Hepatocyte (in vitro differentiated cells): ENCODE measurements at regions not wholly inside any gene's neighbourhood (a gene's known extent, or its start where the extent isn't known, plus 50 kb on each side); places are given as distances from the start of the nearest gene placed in this dataset.
"Not testable (repeated sequence)": the region's sequence is repeated elsewhere in the genome, so short reads cannot be mapped to it uniquely, and the experiment has no call there.

Source experiments
- DNase-seq: peaks from one replicate; pipeline ENCODE4 v3.0.0-alpha.2; 2016; ENCODE audit warnings: low spot score
- H2AFZ ChIP-seq: fragments of 200-600 bp; sonication (generic); 2 replicates; pipeline ENCODE4 v1.6.0; 2016; ENCODE audit warnings: antibody characterized with exemption, mild to moderate bottlenecking
- H3K27ac ChIP-seq: fragments of 200-600 bp; sonication (generic); 2 replicates; pipeline ENCODE4 v1.5.1; 2016; ENCODE audit warnings: mild to moderate bottlenecking
- H3K27me3 ChIP-seq: fragments of 200-600 bp; sonication (generic); 2 replicates; pipeline ENCODE4 v1.6.1; 2016
- H3K36me3 ChIP-seq: fragments of 200-600 bp; sonication (generic); replicated peaks from 2 replicates; pipeline ENCODE4 v1.5.1; 2016; ENCODE audit warnings: low read depth; ENCODE audit not compliant: insufficient read depth
- H3K4me1 ChIP-seq: fragments of 200-600 bp; sonication (generic); 2 replicates; pipeline ENCODE4 v1.5.1; 2016; ENCODE audit warnings: mild to moderate bottlenecking, moderate library complexity; ENCODE audit not compliant: insufficient read depth
- H3K4me2 ChIP-seq: fragments of 200-600 bp; sonication (generic); 2 replicates; pipeline ENCODE4 v1.6.0; 2016
- H3K4me3 ChIP-seq: fragments of 200-600 bp; sonication (generic); 2 replicates; pipeline ENCODE4 v1.5.1; 2016; ENCODE audit warnings: mild to moderate bottlenecking
- H3K79me2 ChIP-seq: fragments of 200-600 bp; sonication (generic); 2 replicates; pipeline ENCODE4 v1.6.0; 2017; ENCODE audit warnings: mild to moderate bottlenecking
- H3K9me2 ChIP-seq: fragments of 200-600 bp; sonication (generic); replicated peaks from 2 replicates; pipeline ENCODE4 v1.6.0; 2017; ENCODE audit warnings: mild to moderate bottlenecking; ENCODE audit not compliant: insufficient read depth
- H3K9me3 ChIP-seq: fragments of 200-600 bp; sonication (generic); 2 replicates; pipeline ENCODE4 v1.5.1; 2016; ENCODE audit warnings: low read depth, mild to moderate bottlenecking
- H4K20me1 ChIP-seq: fragments of 200-600 bp; sonication (generic); 2 replicates; pipeline ENCODE4 v1.6.0; 2016; ENCODE audit warnings: mild to moderate bottlenecking; ENCODE audit not compliant: insufficient read depth, poor library complexity, severe bottlenecking
- EZH2 ChIP-seq: fragments of 200-600 bp; sonication (generic); IDR thresholded peaks from 2 replicates; pipeline ENCODE4 v1.6.1; 2016; ENCODE audit warnings: antibody characterized with exemption, mild to moderate bottlenecking, borderline replicate concordance
- EZH2phosphoT487 ChIP-seq: fragments of 200-600 bp; sonication (generic); IDR thresholded peaks from one replicate; pipeline ENCODE4 v1.6.1; 2018; ENCODE audit warnings: antibody characterized with exemption, mild to moderate bottlenecking, low read depth, moderate library complexity; ENCODE audit not compliant: unreplicated experiment, severe bottlenecking
- WGBS: methylation state at CpG from one replicate; pipeline ENCODE4 v1.1.6; 2016; ENCODE audit warnings: low lambda C conversion rate; ENCODE audit errors: missing lambda C conversion rate; 5-methylcytosine and 5-hydroxymethylcytosine counted together
- TF ChIP-seq, protein P1 (sequence below): fragments of 200-600 bp; sonication (generic); IDR thresholded peaks from 2 replicates; pipeline ENCODE4 v1.5.1; 2016; ENCODE audit warnings: antibody characterized with exemption, mild to moderate bottlenecking; ENCODE audit not compliant: poor library complexity

DNA sequence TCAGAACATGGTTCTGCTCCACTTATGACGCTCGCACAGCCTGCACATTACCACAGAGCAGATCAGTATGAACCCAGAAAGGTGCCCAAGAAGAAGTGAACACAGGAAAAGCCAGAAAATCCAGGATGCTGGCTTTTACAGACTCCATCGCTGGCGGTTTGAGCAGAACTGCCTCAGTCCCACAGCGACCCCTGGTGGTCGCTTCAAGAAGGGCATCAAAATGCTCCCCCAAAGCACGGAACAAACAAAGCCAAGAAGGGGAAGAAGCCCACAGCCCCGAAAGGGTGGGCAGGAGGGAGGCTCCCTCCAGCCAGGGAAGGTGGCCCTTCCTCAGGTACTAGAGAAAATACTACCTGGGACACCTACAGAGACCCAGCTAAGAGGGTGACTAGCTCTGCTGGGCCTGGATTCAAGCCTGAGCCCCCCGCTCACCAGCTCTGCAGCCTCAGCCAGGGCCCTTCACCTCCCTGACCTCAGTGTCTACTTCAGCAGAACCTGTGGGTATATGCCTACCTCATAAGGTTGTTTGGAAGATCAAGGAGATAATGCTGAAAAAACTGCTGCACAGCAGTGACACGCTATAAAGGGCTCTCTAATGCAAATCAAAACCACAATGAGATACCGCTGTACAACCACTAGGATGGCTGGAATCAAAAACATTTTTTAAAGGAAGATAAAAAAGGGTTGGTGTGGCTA is 98.1 kb downstream of the NCOR2 start:
- H3K27me3 ChIP-seq, result no peaks in the 10 kb centered on the region
- H2AFZ ChIP-seq, result no peak overlapping the region
- 76% methylated on average over 11 of the region's 11 CpGs for WGBS
- H3K9me2 ChIP-seq, result no peaks in the 10 kb centered on the region
- H3K4me2 ChIP-seq, result no peak overlapping the region
- H3K4me3 ChIP-seq, result no peak overlapping the region
- H3K27ac ChIP-seq, result no peak overlapping the region
- no peak for DNase-seq
- peaks cover 3% of the 10 kb centered on the region for H4K20me1 ChIP-seq
- peaks cover 4% of the 10 kb centered on the region for H3K9me3 ChIP-seq
- peaks cover 13% of the 10 kb centered on the region for H3K79me2 ChIP-seq
- TF ChIP-seq EZH2 (no peak), EZH2phosphoT487 (no peak)
- TF ChIP-seq, protein P1, sequence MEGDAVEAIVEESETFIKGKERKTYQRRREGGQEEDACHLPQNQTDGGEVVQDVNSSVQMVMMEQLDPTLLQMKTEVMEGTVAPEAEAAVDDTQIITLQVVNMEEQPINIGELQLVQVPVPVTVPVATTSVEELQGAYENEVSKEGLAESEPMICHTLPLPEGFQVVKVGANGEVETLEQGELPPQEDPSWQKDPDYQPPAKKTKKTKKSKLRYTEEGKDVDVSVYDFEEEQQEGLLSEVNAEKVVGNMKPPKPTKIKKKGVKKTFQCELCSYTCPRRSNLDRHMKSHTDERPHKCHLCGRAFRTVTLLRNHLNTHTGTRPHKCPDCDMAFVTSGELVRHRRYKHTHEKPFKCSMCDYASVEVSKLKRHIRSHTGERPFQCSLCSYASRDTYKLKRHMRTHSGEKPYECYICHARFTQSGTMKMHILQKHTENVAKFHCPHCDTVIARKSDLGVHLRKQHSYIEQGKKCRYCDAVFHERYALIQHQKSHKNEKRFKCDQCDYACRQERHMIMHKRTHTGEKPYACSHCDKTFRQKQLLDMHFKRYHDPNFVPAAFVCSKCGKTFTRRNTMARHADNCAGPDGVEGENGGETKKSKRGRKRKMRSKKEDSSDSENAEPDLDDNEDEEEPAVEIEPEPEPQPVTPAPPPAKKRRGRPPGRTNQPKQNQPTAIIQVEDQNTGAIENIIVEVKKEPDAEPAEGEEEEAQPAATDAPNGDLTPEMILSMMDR, result peak; percentile 48
- peaks cover 2% of the 10 kb centered on the region for H3K4me1 ChIP-seq
- no peaks in the 10 kb centered on the region for H3K36me3 ChIP-seq

DNA sequence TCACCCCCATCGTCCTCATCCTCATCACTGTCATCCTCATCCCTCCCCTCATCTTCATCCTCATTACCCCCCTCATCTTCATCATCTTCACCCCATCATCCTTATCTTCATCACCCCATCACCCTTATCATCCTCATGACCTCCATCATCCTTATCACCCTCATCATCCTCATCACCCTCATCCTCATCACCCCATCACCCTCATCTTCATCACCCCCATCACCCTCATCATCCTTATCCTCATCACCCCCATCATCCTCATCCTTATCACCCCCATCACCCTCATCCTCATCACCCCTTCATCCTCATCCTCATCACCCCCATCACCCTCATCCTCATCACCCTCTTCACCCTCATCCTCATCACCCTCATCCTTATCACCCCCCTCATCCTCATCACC is 99.9 kb downstream of the NCOR2 start:
- not testable (repeated sequence) for DNase-seq, H3K27me3 ChIP-seq, H3K9me3 ChIP-seq, H3K4me2 ChIP-seq, H3K36me3 ChIP-seq, H3K27ac ChIP-seq, H3K4me3 ChIP-seq, H3K9me2 ChIP-seq, H2AFZ ChIP-seq
- no CpG with 5 or more reads among the region's 1 CpG for WGBS
- peaks cover 19% of the 10 kb centered on the region for H4K20me1 ChIP-seq
- peaks cover 13% of the 10 kb centered on the region for H3K79me2 ChIP-seq
- H3K4me1 ChIP-seq, result peaks cover 18% of the 10 kb centered on the region

DNA sequence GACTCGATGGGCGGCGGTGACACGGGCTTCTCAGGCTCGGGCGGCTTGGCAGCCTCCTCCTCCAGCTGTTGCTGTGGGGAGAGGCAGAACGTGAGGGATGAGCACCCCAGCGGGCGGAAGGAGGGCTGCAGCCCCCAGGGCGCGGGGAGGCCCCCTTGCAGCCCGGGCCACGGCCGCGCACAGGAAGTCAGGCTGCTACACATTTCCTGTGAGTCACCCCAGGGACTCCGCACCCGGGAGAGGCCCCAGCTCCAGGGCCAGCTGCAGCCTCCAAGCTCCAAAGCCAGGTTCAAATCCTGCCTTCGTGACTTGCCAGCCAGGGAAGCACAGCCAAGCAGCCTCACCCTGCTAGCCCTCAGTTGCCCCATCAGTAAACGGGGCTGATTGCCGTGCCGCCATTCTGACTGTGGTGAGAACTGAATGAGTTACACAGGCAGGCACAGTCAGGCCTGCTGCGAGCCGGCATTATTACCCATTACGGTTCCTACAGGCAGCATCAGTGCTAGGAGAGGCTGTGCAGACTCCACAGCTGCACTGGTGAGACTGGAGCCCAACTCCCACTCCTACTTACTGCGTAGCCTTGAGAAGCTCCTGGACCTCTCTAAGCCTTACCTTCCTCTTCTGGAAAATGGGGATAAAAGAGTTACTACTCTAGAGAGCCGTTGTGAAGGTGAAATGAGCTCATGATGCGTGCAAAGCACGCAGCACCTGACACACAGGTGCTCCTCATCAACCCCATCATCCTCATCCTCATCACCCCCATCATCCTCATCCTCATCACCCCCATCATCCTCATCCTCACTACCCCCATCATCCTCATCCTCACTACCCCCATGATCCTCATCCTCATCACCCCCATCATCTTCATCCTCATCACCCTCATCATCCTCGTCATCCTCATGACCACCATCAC is 100.9 kb downstream of the NCOR2 start:
- Histone ChIP-seq H3K4me3 (no peak overlapping the region), H3K9me2 (no peaks in the 10 kb centered on the region), H3K9me3 (no peaks in the 10 kb centered on the region), H2AFZ (no peak overlapping the region), H4K20me1 (peaks cover 28% of the 10 kb centered on the region), H3K27me3 (no peaks in the 10 kb centered on the region), H3K4me2 (no peak overlapping the region), H3K79me2 (peaks cover 15% of the 10 kb centered on the region), H3K36me3 (no peaks in the 10 kb centered on the region), H3K4me1 (peaks cover 18% of the 10 kb centered on the region), H3K27ac (no peak overlapping the region)
- no peak for TF ChIP-seq EZH2phosphoT487
- TF ChIP-seq, protein P1, result no peak
- TF ChIP-seq EZH2, result no peak
- DNase-seq, result no peak
- WGBS, result 96% methylated on average over 29 of the region's 29 CpGs

DNA sequence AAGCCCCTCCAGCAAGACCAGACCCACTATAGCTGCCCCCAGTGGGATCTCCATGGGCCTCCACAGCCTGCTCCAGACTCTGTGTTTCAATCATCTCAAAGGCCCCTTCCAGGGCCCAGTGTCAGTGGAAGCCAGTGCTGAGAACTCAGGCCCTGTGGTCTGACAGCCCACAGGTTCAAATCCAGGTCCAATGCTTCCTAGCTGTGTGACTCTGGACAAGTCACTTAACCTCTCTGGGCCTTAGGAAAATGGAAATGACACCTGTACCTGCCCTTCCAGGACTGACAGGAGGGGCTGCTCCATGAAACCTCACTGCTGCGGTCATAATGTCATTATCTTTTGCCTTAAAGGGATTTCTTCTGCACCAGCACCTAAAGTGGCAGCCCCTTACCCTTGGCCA is 101.9 kb downstream of the NCOR2 start:
- no peaks in the 10 kb centered on the region for H3K27me3 ChIP-seq
- no peak overlapping the region for H3K4me3 ChIP-seq
- no peak overlapping the region for H2AFZ ChIP-seq
- peaks cover 18% of the 10 kb centered on the region for H3K4me1 ChIP-seq
- TF ChIP-seq EZH2 (no peak), EZH2phosphoT487 (no peak)
- TF ChIP-seq, protein P1, result no peak
- H3K9me3 ChIP-seq, result no peaks in the 10 kb centered on the region
- H3K9me2 ChIP-seq, result no peaks in the 10 kb centered on the region
- peaks cover 15% of the 10 kb centered on the region for H3K79me2 ChIP-seq
- H3K4me2 ChIP-seq, result no peak overlapping the region
- WGBS, result 100% methylated on average over 1 of the region's 1 CpG
- no peak overlapping the region for H3K27ac ChIP-seq
- H4K20me1 ChIP-seq, result peaks cover 31% of the 10 kb centered on the region
- H3K36me3 ChIP-seq, result no peaks in the 10 kb centered on the region
- no peak for DNase-seq
